ENCODE measurements at regions not wholly inside any gene's neighbourhood (a gene's known extent, or its start where the extent isn't known, plus 50 kb on each side); places are given as distances from the start of the nearest gene placed in this dataset.

GRCh38 chr5:92470770-92471169 is 1087.7 kb upstream of the ARRDC3 start:
- TF ChIP-seq, protein P1, sequence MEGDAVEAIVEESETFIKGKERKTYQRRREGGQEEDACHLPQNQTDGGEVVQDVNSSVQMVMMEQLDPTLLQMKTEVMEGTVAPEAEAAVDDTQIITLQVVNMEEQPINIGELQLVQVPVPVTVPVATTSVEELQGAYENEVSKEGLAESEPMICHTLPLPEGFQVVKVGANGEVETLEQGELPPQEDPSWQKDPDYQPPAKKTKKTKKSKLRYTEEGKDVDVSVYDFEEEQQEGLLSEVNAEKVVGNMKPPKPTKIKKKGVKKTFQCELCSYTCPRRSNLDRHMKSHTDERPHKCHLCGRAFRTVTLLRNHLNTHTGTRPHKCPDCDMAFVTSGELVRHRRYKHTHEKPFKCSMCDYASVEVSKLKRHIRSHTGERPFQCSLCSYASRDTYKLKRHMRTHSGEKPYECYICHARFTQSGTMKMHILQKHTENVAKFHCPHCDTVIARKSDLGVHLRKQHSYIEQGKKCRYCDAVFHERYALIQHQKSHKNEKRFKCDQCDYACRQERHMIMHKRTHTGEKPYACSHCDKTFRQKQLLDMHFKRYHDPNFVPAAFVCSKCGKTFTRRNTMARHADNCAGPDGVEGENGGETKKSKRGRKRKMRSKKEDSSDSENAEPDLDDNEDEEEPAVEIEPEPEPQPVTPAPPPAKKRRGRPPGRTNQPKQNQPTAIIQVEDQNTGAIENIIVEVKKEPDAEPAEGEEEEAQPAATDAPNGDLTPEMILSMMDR (IDR thresholded peaks at IDR 0.05): no peak
- TF ChIP-seq POLR2A (IDR thresholded peaks at IDR 0.05): no peak

All from heart left ventricle (tissue), 13 donors.